ENCODE measurements at regions not wholly inside any gene's neighbourhood (a gene's known extent, or its start where the extent isn't known, plus 50 kb on each side); places are given as distances from the start of the nearest gene placed in this dataset.
"Not testable (repeated sequence)": the region's sequence is repeated elsewhere in the genome, so short reads cannot be mapped to it uniquely, and the experiment has no call there.

DNA sequence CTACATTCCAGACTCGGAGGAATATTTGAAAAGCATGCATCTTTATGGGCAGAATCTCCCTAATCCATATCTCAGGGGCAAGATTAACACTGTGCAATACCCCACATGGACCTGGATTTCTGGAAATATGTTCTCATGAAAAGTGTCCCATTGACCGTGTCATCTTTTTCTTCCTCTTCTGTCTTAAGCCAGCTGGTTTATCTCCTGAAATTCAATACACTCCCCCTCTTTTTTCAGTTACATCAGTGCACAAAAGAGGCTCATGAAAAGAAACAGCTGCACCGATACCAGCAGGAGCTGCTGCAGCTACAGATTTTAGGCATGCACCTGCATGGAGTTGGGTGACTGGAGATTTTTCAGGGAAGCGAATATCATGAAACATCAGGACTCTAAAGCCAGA lies 117.2 kb downstream of the SLC4A3 start:
- no peak overlapping the region for H3K27ac ChIP-seq (ENCODE audit: low read depth, low read length)
- H3K27me3 ChIP-seq (ENCODE audit: control insufficient read depth, insufficient read depth, low read length): no peaks in the 10 kb centered on the region
- no peaks in the 10 kb centered on the region for H3K36me3 ChIP-seq (ENCODE audit: control insufficient read depth, insufficient read depth, low read length)
- no peaks in the 10 kb centered on the region for H3K9me3 ChIP-seq (ENCODE audit: control insufficient read depth, insufficient read depth, low read length)
- H3K9ac ChIP-seq (ENCODE audit: low read depth, low read length): no peak overlapping the region
- no peak overlapping the region for H3K4me3 ChIP-seq (ENCODE audit: low read depth, low read length)
- no peaks in the 10 kb centered on the region for H3K4me1 ChIP-seq (ENCODE audit: control insufficient read depth, insufficient read depth, low read length)

DNA sequence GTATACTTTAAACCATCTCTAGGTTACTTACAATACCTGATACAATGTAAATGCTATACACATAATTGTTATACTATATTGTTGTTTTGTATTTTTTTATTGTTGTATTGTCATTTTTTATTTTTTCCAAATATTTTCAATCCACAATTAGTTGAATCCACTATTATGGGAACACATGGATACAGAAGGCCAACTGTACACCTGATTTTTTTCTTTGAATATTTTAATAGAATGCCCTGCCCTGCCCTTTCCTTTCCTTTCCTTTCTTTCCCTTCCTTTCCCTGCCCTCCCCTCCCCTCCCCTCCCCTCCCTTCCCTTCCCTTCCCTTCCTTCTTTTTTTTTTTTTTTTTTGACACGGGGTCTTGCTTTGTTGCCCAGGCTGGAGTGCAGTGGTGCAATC lies 120.2 kb downstream of the SLC4A3 start:
- no peaks in the 10 kb centered on the region for H3K36me3 ChIP-seq (ENCODE audit: control insufficient read depth, insufficient read depth, low read length)
- H3K9ac ChIP-seq (ENCODE audit: low read depth, low read length): no peak overlapping the region
- no peaks in the 10 kb centered on the region for H3K4me1 ChIP-seq (ENCODE audit: control insufficient read depth, insufficient read depth, low read length)
- H3K9me3 ChIP-seq (ENCODE audit: control insufficient read depth, insufficient read depth, low read length): peaks cover 12% of the 10 kb centered on the region
- H3K27ac ChIP-seq (ENCODE audit: low read depth, low read length): no peak overlapping the region
- no peaks in the 10 kb centered on the region for H3K27me3 ChIP-seq (ENCODE audit: control insufficient read depth, insufficient read depth, low read length)
- no peak overlapping the region for H3K4me3 ChIP-seq (ENCODE audit: low read depth, low read length)

DNA sequence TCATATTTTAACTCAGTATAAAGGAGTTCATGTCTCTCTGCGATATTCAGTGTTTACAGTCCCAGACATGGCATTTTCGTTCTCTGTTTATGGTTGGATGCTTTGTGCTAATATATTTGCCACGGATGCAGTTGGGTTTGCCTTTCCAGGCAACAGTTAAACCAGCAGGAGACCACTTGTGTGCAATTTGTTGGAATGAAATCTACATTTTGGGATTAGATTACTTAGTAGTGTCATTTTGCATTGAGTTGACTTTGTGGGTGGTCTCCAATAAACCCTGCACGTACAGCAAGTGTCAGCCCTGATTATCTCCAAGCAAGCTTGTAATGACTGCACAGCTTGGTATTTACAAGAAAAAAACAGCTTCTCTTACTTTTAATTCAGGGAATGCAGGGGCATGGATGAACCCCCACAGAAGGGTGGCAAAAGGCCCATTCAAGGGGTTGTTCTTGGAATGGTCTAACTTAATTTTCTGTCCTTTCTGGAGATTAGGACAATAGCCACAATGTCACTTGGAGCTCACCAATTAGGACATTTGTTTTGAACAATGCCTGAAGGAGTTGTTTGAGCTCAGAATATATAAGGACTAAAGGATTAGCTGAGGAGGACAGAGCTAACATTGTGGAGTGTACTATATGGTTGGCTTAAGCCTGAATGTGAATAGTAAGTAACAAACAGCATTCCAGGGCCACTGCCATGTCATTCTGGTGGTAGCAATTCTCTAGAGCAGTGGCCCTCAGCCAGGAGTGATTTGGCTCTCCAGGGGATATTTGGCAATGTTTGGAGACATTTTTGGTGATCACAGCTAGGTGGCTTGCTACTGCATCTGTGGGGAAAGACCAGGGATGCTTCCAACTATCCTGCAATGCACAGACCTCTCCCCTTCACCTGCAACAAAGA lies 121.5 kb downstream of the SLC4A3 start:
- no peak overlapping the region for H3K27ac ChIP-seq (ENCODE audit: low read depth, low read length)

DNA sequence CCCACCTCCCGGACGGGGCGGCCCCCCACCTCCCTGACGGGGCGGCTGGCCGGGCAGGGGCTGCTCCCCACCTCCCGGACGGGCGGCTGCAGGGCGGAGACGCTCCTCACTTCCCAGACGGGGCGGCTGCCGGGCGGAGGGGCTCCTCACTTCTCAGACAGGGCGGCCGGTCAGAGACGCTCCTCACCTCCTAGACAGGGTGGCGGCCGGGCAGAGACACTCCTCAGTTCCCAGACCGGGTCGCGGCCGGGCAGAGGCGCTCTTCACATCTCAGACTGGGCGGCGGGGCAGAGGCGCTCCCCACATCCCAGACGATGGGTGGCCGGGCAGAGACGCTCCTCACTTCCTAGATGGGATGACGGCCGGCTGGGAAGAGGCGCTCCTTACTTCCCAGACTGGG lies 123.7 kb downstream of the SLC4A3 start:
- H3K9me3 ChIP-seq (ENCODE audit: control insufficient read depth, insufficient read depth, low read length): peaks cover 12% of the 10 kb centered on the region

More for the DNA sequence above, 121.5 kb downstream of the SLC4A3 start:
- H3K9me3 ChIP-seq (ENCODE audit: control insufficient read depth, insufficient read depth, low read length): peaks cover 12% of the 10 kb centered on the region
- H3K27me3 ChIP-seq (ENCODE audit: control insufficient read depth, insufficient read depth, low read length): no peaks in the 10 kb centered on the region
- H3K36me3 ChIP-seq (ENCODE audit: control insufficient read depth, insufficient read depth, low read length): no peaks in the 10 kb centered on the region
- H3K4me1 ChIP-seq (ENCODE audit: control insufficient read depth, insufficient read depth, low read length): no peaks in the 10 kb centered on the region
- no peak overlapping the region for H3K9ac ChIP-seq (ENCODE audit: low read depth, low read length)
- H3K4me3 ChIP-seq (ENCODE audit: low read depth, low read length): no peak overlapping the region

DNA sequence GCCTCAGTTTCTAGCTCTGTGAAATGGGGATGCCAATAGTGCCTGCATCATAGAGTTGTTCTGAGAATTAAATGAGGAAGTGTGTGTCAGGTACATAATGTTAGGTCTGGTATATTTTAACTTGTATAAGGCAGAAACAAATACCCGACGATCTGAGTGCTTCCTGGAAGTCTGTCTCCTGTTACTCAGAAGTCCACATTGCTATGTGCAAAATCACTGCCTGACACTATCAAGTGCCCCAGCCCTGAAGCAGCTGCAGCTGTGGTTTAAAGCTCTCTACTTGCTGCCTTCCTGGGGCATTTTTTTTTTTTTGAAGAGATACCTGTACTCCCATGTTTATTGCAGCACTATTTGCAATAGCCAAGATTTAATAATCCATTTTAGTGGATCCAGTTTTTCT lies 125.3 kb downstream of the SLC4A3 start:
- Histone ChIP-seq H3K36me3 (ENCODE audit: control insufficient read depth, insufficient read depth, low read length) (no peaks in the 10 kb centered on the region), H3K27ac (ENCODE audit: low read depth, low read length) (no peak overlapping the region), H3K9ac (ENCODE audit: low read depth, low read length) (no peak overlapping the region), H3K9me3 (ENCODE audit: control insufficient read depth, insufficient read depth, low read length) (peaks cover 12% of the 10 kb centered on the region), H3K27me3 (ENCODE audit: control insufficient read depth, insufficient read depth, low read length) (no peaks in the 10 kb centered on the region), H3K4me3 (ENCODE audit: low read depth, low read length) (no peak overlapping the region), H3K4me1 (ENCODE audit: control insufficient read depth, insufficient read depth, low read length) (no peaks in the 10 kb centered on the region)

More for the DNA sequence above, 123.7 kb downstream of the SLC4A3 start:
- H3K27ac ChIP-seq (ENCODE audit: low read depth, low read length); H3K9ac ChIP-seq (ENCODE audit: low read depth, low read length); H3K4me3 ChIP-seq (ENCODE audit: low read depth, low read length); H3K27me3 ChIP-seq (ENCODE audit: control insufficient read depth, insufficient read depth, low read length); H3K4me1 ChIP-seq (ENCODE audit: control insufficient read depth, insufficient read depth, low read length); H3K36me3 ChIP-seq (ENCODE audit: control insufficient read depth, insufficient read depth, low read length): not testable (repeated sequence)

DNA sequence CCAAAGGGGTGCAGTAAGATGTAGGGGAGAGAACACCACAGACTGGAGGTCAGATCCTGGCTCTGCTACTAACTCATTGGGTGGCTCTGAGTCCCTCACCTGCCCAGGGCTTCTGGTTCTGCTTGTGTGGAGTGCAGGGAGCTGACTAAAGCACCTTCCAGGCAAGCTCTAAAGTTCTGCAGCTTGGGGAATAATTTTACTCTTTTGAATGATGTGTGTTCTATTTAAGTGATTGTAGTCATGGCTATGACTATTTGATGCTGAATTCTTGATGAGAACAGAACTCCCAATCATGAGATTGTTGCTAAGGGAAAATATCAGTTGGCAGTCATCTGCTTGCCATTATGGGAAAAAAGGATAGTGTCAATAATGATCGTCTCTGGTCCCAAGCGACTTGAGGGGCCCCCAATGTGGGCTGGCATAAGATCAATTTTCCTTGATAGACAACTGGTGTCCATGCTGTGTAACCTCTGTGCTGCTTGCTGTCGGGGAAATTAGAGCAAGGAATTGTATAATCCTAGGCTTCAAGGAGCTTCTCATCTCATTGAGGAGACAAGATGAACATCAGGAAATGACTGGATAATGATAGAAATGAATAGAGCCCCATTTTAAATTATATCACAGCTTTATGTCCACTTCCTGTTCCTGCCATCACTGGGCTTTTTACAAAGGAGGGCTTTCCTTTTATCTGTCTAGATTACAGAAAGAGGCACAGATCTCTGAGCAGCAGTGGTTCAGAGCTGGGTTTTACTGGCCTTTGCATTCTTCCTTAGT lies 131.7 kb downstream of the SLC4A3 start:
- no peaks in the 10 kb centered on the region for H3K4me1 ChIP-seq (ENCODE audit: control insufficient read depth, insufficient read depth, low read length)
- no peaks in the 10 kb centered on the region for H3K9me3 ChIP-seq (ENCODE audit: control insufficient read depth, insufficient read depth, low read length)

DNA sequence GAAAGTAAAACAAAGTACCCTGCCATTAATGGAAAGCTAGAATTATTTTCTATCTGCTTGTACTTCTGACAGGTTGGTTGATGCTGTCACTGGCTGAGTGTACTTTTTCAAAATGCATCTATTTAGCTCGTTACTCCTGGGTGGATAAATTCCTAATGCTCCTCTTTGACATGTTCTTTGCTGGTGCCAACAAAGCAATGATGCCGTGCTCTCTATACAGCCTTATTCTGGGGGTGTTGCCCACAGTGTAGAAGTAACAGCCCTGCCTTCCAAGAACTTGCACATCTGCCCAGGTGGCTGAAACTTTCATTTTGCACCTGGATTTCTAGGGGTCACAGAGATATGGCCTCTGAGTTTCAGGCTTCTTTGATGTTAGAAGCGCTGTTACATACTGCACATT lies 132.4 kb downstream of the SLC4A3 start:
- Histone ChIP-seq H3K4me3 (ENCODE audit: low read depth, low read length) (no peak overlapping the region), H3K9me3 (ENCODE audit: control insufficient read depth, insufficient read depth, low read length) (no peaks in the 10 kb centered on the region), H3K27ac (ENCODE audit: low read depth, low read length) (no peak overlapping the region), H3K4me1 (ENCODE audit: control insufficient read depth, insufficient read depth, low read length) (no peaks in the 10 kb centered on the region), H3K9ac (ENCODE audit: low read depth, low read length) (no peak overlapping the region), H3K27me3 (ENCODE audit: control insufficient read depth, insufficient read depth, low read length) (no peaks in the 10 kb centered on the region), H3K36me3 (ENCODE audit: control insufficient read depth, insufficient read depth, low read length) (no peaks in the 10 kb centered on the region)

More for the DNA sequence above, 131.7 kb downstream of the SLC4A3 start:
- Histone ChIP-seq H3K36me3 (ENCODE audit: control insufficient read depth, insufficient read depth, low read length) (no peaks in the 10 kb centered on the region), H3K4me3 (ENCODE audit: low read depth, low read length) (no peak overlapping the region), H3K9ac (ENCODE audit: low read depth, low read length) (no peak overlapping the region), H3K27ac (ENCODE audit: low read depth, low read length) (no peak overlapping the region), H3K27me3 (ENCODE audit: control insufficient read depth, insufficient read depth, low read length) (no peaks in the 10 kb centered on the region)

DNA sequence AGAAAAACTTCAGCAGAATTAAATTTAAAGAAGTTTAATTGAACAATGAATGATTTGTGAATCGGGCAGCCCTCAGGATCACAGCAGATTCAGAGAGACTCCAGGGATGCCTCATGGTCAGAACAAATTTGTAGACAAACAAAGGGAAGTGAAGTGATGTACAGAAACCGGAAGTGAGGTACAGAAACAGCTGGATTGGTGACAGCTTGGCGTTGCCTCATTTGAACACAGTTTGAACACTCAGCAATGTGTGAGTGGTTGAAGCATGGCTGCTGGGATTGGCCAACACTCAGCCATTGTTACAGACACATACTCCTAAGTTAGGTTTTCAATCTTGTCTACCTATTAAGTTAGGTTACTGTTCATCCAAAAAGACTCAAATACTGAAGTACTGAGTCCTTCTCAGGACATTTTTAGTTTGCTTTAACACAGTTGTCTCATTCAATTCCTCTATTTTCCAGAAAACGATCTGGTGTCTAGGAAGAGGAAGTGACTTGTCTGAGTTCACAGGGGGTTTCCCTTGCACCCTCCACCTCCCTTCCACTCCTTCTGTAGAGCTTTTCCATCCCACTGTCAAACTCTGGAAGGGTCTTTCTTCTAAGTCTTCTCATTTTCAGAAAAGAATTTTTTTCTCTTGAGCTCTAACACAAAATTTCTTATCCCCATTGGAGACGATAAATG lies 137.9 kb downstream of the SLC4A3 start:
- Histone ChIP-seq H3K9ac (ENCODE audit: low read depth, low read length) (no peak overlapping the region), H3K4me1 (ENCODE audit: control insufficient read depth, insufficient read depth, low read length) (no peaks in the 10 kb centered on the region), H3K4me3 (ENCODE audit: low read depth, low read length) (no peak overlapping the region), H3K9me3 (ENCODE audit: control insufficient read depth, insufficient read depth, low read length) (no peaks in the 10 kb centered on the region), H3K36me3 (ENCODE audit: control insufficient read depth, insufficient read depth, low read length) (no peaks in the 10 kb centered on the region), H3K27me3 (ENCODE audit: control insufficient read depth, insufficient read depth, low read length) (no peaks in the 10 kb centered on the region), H3K27ac (ENCODE audit: low read depth, low read length) (no peak overlapping the region)

DNA sequence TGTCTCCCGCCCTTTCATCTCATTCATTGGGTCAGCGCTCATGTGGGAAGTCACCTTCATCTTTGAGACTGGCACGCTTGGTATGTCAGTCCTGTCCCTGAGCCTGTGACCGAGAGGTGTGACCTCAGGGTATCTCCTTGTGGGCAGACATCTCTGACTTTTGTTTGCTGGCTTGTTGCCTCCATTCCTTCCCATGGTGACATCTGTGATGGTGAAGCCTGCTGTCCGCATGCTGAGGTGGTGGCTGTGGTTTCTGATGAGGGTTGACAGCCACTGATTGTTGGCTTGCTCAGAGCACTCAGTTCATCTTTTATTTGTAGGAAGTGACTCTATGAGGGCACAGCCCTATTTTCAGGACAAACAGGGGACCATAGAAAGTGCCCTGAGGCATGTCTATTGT lies 139.2 kb downstream of the SLC4A3 start:
- H3K9ac ChIP-seq (ENCODE audit: low read depth, low read length): no peak overlapping the region
- no peaks in the 10 kb centered on the region for H3K9me3 ChIP-seq (ENCODE audit: control insufficient read depth, insufficient read depth, low read length)
- H3K4me3 ChIP-seq (ENCODE audit: low read depth, low read length): no peak overlapping the region
- H3K27ac ChIP-seq (ENCODE audit: low read depth, low read length): no peak overlapping the region
- no peaks in the 10 kb centered on the region for H3K36me3 ChIP-seq (ENCODE audit: control insufficient read depth, insufficient read depth, low read length)
- H3K27me3 ChIP-seq (ENCODE audit: control insufficient read depth, insufficient read depth, low read length): no peaks in the 10 kb centered on the region
- H3K4me1 ChIP-seq (ENCODE audit: control insufficient read depth, insufficient read depth, low read length): no peaks in the 10 kb centered on the region

DNA sequence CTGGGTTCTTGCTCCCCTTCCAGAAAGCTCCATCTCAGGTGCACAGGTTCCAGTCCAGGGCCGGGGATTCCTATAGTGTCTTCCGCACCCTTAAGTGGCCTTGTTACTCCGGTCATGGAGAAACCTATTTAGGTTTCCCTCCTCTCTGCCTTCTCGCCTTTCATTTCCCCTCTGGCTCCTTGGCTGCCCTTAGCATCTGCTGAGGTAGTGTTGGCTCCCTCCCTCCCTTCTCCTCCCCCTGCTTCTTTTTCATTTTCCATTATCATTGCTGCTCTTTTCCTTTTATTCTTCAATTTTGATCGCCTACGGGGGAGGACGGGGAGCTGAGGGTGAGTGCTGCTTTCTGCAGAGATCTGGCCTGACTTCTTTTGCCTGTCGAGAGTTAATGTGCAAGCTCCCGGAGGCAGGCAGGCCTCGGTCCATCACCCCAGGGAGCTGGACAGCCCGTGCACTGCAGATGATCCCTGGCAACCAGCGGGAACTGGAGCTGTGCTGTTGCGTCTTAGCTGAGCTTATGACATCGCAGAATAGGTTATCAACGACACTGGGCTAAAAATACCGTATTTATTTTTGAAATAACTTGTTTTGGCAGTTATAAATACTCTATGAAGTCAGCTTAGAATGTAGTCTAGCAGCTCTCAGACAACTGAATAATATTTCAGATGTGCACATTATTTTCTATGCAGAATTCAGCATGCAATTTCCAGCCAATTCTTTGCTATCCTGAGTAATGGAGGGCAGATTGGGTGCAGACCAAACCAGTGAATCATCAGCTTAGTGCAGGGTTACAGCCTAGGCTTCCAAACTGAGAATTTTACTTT lies 141.9 kb downstream of the SLC4A3 start:
- no peaks in the 10 kb centered on the region for H3K27me3 ChIP-seq (ENCODE audit: control insufficient read depth, insufficient read depth, low read length)
- H3K27ac ChIP-seq (ENCODE audit: low read depth, low read length): no peak overlapping the region
- H3K36me3 ChIP-seq (ENCODE audit: control insufficient read depth, insufficient read depth, low read length): no peaks in the 10 kb centered on the region
- H3K9me3 ChIP-seq (ENCODE audit: control insufficient read depth, insufficient read depth, low read length): no peaks in the 10 kb centered on the region
- H3K4me3 ChIP-seq (ENCODE audit: low read depth, low read length): no peak overlapping the region
- H3K9ac ChIP-seq (ENCODE audit: low read depth, low read length): no peak overlapping the region
- no peaks in the 10 kb centered on the region for H3K4me1 ChIP-seq (ENCODE audit: control insufficient read depth, insufficient read depth, low read length)

Data from HUES48 (cell line).